ENCODE measurements at regions not wholly inside any gene's neighbourhood (a gene's known extent, or its start where the extent isn't known, plus 50 kb on each side); places are given as distances from the start of the nearest gene placed in this dataset.
"Not testable (repeated sequence)": the region's sequence is repeated elsewhere in the genome, so short reads cannot be mapped to it uniquely, and the experiment has no call there.

DNA sequence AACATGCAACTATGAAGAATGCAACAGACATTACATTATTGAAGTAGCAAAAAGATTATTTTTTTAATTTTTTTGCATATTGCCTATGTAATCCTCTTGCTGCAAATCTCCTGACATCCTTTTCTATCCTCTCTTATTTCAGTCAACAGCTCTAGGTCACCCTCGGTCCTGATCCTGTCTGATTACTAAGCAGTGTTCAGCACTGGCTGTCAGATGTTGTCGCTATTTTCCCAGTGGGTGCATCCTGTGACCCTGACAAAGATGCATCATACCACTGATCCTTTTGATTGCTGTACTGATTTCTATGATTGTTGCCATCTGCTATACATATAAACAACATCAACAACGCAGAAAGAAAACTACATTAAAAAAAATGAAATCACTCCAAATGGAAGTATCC is 443.7 kb upstream of the PRR20A start:
- DNase-seq (ENCODE audit: low spot score): no peak

DNA sequence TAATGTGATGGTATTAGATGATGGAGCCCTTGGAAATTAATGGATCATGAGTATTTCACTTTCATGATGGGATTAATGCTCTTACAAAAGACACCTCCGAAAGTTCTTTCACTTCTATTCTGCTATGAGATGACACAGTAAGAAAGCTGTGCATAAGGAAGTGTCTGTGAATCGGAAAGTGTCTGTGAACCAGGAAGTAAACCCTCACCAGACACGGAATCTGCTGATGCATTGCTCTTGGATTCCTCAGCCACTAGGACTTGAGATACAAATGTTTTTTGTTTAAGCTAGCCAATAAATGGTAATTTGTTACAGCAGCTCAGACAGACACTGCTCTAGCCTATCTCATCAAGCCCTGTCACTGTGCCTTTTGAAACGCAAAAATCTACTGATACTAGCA is 440.4 kb upstream of the PRR20A start:
- no peak for DNase-seq (ENCODE audit: low spot score)

DNA sequence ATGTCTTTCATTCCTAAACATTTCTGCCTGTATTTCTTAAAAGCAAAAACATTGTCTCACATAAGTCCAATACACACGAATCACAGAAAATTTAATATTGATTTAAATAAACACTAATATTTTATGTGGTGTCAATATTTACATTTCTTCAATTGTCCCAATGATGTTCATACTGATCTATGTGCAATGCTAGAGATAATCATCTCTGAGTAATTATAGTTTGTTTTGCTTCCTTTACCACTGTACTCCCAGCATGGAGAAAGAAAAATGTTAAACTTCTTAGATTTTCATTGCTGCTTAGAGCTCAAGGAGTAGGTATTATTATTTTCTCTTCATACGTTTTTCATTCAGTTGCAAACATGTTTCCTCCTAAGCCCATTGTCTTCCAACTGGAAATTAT is 434.2 kb upstream of the PRR20A start:
- no peak for DNase-seq (ENCODE audit: low spot score)

DNA sequence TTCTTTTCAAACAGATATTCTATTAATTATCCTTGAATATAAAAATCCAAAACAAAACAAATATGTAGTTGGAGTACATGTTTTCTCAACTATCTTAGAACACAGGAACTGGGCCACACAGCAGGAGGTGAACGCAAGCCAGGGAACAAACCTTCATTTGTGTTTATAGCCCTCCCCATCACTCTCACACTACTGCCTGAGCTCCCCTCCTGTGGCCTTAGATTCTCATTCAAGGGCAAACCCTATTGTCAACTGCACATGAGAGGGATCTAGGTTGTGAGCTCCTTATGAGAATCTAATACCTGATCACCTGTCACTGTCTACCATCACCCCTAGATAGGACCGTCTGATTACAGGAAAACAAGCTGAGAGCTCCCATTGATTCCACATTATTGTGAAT is 427.1 kb upstream of the PRR20A start:
- no peak for DNase-seq (ENCODE audit: low spot score)

DNA sequence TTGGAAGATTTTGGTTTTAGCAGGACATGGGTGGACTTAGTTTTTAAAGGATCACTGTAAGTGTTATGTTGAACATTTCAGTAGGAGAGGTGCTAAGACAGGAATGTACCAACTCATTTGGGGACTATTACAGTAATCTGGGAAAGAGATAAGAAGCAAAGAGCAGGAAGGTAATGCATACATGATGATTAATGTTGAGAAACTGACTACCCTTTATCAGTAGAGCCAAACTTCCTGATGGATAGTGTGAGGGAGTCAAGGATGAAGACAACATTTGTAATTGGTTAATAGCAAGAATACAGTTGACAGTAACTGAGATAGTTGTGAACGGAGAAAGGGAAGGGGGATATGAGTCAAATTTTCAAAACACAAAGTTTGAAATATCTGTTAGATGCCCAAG is 421.9 kb upstream of the PRR20A start:
- DNase-seq (ENCODE audit: low spot score): no peak

DNA sequence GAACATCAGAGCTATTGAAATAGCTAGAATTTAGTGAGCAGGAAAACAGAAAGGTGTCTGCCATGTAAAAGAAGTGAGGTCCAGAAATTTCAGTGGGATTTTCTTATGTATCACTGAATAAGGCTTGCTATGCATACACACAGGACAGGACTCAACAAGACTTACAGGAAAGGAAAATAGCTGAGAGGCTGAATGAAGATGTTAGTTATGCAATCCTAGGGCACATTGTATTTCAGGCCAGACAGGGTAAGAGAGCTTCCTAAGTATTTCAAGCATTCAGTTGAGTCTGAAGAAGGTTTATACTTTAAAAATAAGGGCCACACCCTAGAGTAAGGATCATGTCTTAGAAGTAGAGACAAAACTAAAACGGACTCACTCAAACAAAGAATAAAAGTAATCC is 419.9 kb upstream of the PRR20A start:
- DNase-seq (ENCODE audit: low spot score): no peak

DNA sequence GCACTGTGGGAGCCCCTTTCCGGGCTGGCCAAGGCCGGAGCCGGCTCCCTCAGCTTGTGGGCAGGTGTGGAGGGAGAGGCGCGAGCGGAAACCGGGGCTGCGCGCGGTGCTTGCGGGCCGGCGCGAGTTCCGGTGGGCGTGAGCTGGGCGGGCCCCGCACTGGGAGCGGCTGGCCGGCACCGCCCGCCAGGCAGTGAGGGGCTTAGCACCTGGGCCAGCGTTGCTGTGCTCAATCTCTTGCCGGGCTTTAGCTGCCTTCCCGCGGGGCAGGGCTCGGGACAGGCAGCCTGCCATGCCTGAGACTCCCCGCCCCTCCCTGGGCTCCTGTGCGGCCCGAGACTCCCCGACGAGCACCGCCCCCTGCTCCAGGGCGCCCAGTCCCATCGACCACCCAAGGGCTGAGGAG is 405.2 kb upstream of the PRR20A start:
- no peak for DNase-seq (ENCODE audit: low spot score)

DNA sequence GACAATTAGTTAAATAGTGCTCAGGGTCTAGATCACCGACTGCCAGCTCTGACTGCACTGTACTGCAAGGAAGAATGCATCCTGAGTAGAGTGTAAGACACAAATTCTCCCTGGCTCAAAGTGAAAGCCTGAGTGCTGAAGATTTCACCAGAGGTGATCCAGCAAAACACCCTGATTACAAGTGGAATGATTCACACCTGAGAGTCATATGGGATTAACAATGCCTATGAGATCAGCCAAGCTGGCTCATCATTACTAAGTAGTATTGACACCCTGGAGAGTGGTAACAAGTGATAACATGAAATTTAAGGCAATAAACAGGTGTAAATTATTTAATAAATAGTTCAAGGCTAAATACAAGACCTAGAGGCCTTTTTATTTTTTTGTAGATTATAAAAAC is 403.8 kb upstream of the PRR20A start:
- no peak for DNase-seq (ENCODE audit: low spot score)

DNA sequence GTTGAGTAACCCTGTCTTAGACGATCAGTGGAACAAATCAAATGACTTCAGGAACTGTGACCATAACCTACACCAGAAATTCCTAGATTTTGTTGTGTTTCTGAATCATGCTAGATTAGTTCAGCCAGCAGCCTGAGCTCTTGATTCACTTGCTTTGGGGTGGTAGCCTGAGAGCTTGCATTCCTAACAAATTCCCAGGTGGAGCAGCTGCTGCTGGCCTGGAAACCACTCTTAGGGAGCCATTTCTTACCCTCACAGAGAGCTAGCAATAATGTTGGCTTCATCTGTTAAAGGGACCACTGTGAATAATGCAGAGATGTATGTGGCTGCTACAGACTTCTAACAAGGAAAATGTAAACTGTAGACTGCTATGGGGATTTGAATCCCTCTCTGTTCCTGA is 388.1 kb upstream of the PRR20A start:
- no peak for DNase-seq (ENCODE audit: low spot score)

DNA sequence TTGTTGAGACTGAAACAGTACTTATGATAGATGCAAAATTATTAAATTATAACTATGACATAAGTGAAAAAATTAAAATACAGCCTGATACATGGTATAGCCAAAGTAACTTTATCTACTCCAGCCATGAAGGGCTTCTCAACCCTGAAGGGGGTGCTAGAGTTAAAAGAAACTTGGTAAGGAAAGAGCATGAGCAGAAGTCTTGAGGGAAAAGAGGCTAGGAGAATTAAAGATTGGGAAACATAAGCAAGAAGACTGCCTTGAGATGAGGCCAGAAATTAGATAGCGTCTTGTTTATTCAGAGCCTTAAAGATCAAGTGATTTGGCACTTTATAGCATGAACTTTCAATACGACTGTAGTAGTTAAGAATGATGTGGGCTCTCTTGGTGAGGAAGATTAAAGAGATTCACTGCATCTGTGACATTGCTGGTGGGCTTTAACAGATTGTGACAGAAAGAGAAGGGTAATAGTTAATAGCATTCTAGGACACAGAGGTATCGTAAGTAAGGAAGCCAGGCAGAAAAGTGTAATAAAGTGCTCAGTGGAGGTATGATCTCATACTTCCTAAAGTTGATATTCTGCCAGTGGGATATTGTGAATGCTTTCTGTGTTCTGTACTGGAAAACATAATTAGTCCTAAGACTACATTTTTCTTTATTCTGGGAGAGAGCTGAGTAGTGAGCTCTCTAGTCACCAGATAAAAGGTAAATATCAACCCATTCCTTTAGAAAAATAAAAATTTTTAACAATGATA is 385.4 kb upstream of the PRR20A start:
- DNase-seq (ENCODE audit: low spot score): no peak

DNA sequence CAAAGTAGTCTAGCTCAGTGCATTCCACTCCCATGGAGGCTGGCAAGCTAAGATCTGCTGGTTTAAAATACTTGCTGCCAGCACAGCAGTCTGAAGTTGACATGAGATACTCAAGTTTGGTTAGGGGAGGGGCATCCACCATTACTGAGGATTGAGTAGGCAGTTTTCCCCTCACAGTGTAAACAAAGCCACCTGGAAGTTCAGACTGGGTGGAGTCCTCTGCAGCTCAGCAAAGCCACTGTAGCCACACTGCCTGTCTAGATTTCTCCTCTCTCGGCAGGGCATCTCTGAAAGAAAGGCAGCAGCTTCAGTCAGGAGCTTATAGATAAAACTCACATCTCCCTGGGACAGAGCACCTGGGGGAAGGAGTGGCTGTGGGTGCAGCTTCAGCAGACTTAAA is 377.4 kb upstream of the PRR20A start:
- DNase-seq (ENCODE audit: low spot score): not testable (repeated sequence)

DNA sequence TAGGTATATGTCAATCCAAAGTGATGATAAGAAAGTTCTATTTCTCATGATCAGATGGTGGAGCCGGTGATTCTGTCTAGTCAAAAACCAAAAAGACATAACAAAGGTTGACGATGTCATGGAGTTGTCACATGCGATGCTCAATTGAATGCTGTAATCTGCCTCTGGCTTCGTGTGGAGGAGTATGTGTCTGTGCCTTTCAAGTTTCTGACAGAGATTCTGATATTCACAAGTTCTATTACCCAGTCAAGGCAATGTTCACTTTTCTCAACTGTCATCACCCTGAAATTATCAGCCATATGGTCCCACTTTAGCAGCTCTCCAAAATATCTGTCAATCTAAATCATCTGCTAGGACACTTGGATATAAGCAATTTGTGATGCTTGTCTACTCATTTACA is 367.6 kb upstream of the PRR20A start:
- DNase-seq (ENCODE audit: low spot score): no peak

DNA sequence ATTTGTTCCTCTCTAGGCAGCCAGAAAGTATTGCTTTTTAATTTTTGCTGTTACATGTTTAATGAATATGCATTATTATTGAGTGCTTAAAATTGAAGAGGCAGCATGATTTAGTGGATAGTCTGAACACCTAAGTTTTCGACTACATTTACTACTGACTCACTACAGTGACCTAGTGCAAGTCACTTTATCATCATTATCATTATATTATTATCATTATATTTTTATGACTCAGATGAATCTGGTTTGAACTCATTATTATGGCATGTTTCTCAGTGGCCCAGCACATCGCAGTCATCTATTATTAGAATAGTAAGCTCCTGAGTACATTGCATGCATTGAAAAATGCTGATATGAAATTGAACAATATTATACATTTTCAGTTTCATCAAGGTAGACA is 351.2 kb upstream of the PRR20A start:
- no peak for DNase-seq (ENCODE audit: low spot score)

DNA sequence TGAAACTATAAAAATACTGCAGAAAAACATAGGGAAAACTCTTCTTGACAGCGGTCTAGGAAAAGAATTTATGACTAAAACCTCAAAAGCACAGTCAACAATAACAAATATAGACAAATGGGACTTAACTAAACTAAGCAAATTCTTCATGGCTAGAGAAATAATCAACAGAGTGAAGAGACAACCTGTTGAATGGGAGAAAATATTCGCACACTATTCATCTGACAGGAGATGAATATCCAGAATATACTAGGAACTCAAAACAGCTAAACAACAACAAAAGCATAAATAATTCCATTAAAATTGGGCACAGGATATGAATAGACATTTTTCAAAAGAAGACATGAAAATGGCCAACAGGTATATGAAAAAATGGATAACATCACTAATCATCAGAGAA is 303.6 kb upstream of the PRR20A start:
- DNase-seq (ENCODE audit: low spot score): no peak

DNA sequence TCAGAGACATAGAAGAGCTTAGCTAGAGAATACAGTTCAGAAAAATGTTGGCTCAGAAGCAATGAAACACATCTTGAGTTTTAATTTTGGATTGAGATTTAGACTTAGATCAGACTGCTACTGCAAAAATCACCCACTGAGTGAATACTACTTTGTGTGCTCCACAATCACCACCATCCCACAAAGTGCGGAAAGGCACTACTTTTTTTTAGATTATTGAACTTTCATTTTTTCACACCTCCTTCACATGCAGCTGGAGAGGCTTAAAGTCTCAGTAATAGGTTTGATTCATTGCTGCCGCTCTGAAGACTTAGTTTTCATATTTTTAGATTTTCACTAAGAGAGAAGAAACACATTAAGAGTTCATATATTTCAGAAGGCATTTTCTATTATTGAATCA is 289.9 kb upstream of the PRR20A start:
- no peak for DNase-seq (ENCODE audit: low spot score)

DNA sequence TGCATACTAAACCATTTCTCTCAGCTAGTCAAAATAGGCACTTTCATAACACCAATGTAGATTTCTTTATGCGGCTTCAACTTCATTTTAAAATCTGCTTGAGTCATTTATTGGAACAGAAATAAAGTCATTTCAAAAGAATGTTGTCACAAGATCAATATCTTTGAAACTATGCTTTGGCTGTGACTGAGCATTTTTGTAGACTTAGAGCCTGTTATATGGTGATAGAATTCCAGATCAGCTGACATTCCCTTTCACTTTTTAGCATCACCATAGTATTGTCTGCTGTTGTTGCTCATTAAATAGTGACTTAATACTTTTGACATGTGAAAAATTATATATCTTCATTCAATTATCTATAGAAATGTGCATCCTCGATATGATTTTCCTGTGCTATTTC is 279.2 kb upstream of the PRR20A start:
- no peak for DNase-seq (ENCODE audit: low spot score)

DNA sequence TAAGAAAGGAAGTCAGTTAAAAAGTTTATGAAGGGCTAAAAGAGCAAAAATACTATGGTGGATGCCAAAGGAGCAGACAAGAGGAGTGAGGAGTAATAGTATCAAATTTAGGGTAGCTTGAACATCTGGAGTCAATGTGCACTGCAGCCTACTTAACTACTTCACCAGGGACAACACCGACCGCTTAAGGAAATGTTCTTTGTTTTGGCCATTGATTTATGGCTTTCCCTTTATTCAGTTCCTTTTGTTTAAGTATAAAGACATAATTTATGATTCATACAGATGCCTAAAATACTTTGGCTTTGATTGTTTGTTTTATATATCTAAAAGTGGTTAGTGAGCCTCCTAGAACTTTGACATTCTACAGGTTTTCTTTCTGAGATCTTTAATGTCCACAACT is 276.3 kb upstream of the PRR20A start:
- no peak for DNase-seq (ENCODE audit: low spot score)

DNA sequence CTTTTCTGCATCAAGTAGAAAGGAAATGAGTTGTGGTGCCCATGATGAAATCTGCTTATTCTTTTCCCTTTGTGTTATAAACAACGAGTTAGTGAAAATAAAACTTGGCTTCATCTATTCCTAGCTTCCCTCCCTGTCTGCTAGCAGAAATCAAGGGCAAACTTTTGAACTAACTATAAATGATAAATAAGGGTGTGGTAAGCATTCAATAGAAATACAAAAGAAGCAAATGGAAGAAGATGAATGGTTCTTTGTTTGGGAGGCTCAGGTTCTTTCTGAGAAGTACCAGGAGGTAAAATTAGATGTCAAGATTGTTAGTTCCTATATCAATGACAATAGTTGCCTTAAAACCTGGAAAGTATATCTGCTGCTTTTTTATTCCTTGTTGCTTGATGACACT is 275.3 kb upstream of the PRR20A start:
- DNase-seq (ENCODE audit: low spot score): no peak

DNA sequence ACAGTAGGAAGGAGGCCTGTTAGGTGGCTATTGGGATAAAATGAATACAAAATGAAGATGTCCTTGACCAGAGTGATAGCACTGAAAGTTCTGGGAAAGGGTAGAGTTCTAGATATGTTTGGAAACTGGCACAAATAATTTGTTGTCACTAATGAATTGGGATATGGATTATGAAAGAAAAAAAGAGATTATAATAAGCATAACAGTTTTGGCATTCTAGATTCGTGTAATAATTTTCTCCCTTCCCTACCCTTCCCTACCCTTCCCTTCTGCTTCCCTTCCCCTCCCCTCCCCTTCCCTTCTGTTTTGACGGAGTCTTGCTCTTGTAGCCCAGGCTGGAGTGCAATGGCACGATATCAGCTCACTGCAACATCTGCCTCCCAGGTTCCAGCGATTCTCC is 271.0 kb upstream of the PRR20A start:
- no peak for DNase-seq (ENCODE audit: low spot score)

DNA sequence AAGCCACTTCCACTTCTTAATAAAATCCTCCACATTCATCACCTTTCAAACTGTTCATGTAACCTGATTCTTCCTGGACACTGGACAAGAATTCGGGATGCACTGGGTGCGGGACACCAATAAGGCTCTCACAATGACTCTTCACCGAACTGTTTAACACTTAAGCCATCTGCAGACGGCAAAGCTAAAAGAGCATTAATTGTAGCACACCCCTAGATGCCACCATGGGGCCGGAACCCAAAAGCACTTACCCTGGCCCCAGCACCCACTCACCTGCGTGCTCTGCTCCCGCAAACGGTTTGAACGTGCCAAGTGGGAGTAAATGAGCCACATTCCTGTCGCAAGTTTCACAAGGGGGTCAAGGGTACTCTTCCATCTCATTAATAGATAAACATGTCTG is 254.3 kb upstream of the PRR20A start:
- no peak for DNase-seq (ENCODE audit: low spot score)

DNA sequence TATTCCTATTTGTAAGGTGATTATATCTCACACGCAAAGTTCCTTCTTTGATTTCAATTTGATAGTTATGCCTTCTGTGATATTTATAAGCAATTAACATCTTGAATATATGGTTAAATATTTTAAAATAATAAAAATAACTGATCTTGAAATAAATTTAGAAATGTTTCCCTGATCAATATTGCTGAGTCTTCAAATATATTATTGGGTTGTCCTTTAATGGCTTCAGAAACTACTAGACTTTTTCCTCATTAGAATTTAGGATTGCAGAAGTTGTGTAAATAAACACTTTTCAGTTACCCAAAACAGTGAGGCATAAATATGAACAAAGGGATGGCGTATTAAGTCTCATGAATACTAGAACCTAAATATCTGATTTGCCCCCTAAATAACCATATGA is 252.3 kb upstream of the PRR20A start:
- no peak for DNase-seq (ENCODE audit: low spot score)

DNA sequence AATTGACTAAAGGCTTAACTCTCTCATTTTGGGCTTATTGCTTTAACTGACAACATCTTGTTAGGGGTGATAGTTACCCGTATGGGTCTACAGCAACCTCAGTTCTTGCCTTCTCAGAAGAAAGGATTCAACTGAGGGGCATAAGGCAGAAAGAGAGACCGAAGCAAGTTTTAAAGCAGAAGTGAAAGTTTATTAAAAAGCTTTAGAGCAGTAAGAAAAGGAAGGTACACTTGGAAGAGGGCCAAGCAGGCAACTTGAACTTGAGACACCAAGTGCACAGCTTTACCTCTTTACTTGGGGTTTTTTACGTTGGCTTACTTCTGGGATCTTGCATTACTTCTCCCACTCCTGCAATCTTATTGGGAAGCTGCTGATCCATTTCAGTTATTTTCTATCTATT is 246.9 kb upstream of the PRR20A start:
- no peak for DNase-seq (ENCODE audit: low spot score)

DNA sequence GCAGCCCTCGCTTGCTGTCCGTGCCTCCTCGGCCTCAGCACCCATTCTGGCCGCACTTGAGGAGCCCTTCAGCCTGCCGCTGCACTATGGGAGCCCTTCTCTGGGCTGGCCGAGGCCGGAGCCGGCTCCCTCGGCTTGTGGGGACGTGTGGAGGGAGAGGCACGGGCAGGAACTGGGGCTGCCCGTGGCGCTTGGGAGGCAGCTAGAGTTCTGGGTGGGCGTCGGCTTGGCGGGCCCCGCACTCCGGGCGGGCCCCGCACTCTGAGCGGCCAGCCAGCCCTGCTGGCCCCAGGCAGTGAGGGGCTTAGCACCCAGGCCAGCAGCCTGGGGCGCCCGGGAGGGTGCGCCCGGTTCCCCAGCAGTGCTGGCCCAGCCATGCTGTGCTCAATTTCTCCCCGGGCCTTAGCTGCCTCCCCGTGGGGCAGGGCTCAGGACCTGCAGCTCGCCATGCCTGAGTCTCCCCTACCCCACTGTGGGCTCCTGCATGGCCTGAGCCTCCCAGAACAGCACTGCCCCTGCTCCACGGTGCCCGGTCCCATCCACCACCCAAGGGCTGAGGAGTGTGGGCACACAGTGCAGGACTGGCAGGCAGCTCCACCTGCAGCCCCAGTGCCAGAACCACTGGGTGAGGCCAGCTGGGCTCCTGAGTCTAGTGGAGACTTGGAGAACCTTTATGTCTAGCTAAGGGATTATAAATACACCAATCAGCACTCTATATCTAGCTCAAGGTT is 240.0 kb upstream of the PRR20A start:
- DNase-seq (ENCODE audit: low spot score): no peak

DNA sequence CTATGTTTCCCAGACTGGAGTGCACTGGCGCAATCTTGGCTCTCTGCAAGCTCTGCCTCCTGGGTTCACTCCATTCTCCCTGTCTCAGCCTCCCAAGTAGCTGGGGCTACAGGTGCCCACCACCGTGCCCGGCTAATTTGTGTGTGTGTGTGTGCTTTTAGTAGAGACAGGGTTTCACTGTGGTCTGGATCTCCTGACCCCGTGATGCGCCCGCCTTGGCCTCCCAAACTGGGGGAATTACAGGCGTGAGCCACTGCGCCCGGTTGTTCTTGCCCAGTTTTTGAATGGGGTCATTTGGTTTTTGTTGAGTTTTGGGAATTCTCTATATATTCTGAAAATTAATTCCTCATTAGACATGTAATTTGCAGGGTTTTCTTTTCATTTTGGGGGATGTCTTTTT is 238.4 kb upstream of the PRR20A start:
- no peak for DNase-seq (ENCODE audit: low spot score)

Measured in cerebellar cortex (tissue), 1 donor.